H4 (cell line): ENCODE measurements at regions not wholly inside any gene's neighbourhood (a gene's known extent, or its start where the extent isn't known, plus 50 kb on each side); places are given as distances from the start of the nearest gene placed in this dataset.
"Not testable (repeated sequence)": the region's sequence is repeated elsewhere in the genome, so short reads cannot be mapped to it uniquely, and the experiment has no call there.

Experiments
- DNase-seq: peaks from one replicate; pipeline ENCODE4 v3.0.0-alpha.2; 2015; ENCODE audit warnings: low spot score

- DNase-seq = peak; percentile 18
These were observed 1242.0 kb upstream of the ACVR2A start for GRCh38 chr2:146602856-146603255.

- no peak for DNase-seq
These were observed 1242.4 kb upstream of the ACVR2A start for GRCh38 chr2:146602383-146602782.

GRCh38 chr2:146598791-146599190 is 1246.0 kb upstream of the ACVR2A start:
- no peak for DNase-seq

- DNase-seq = no peak
These were observed 1247.5 kb upstream of the ACVR2A start for GRCh38 chr2:146597291-146597690.

- DNase-seq = no peak
These were observed 1252.9 kb upstream of the ACVR2A start for GRCh38 chr2:146591908-146592307.

- no peak for DNase-seq
These were observed 1257.5 kb upstream of the ACVR2A start for GRCh38 chr2:146587291-146587713.

- no peak for DNase-seq
These were observed 1260.5 kb upstream of the ACVR2A start for GRCh38 chr2:146584316-146584715.

GRCh38 chr2:146579147-146579930 is 1265.5 kb upstream of the ACVR2A start:
- peak; percentile 12 for DNase-seq

- DNase-seq = no peak
These were observed 1268.3 kb upstream of the ACVR2A start for GRCh38 chr2:146576339-146577111.

- DNase-seq = no peak
These were observed 1272.2 kb upstream of the ACVR2A start for GRCh38 chr2:146572598-146572997.

GRCh38 chr2:146561996-146562395 is 1282.8 kb upstream of the ACVR2A start:
- no peak for DNase-seq

- DNase-seq = no peak
These were observed 1297.6 kb upstream of the ACVR2A start for GRCh38 chr2:146547236-146547635.

GRCh38 chr2:146544701-146545100 is 1300.1 kb upstream of the ACVR2A start:
- no peak for DNase-seq

- no peak for DNase-seq
These were observed 1302.9 kb upstream of the ACVR2A start for GRCh38 chr2:146541896-146542295.

GRCh38 chr2:146540271-146540932 is 1304.4 kb upstream of the ACVR2A start:
- DNase-seq = no peak

- not testable (repeated sequence) for DNase-seq
These were observed 1305.1 kb upstream of the ACVR2A start for GRCh38 chr2:146539739-146540138.

GRCh38 chr2:146537477-146537876 is 1307.4 kb upstream of the ACVR2A start:
- no peak for DNase-seq

- no peak for DNase-seq
These were observed 1312.2 kb upstream of the ACVR2A start for GRCh38 chr2:146532509-146533147.

GRCh38 chr2:146532009-146532408 is 1312.8 kb upstream of the ACVR2A start:
- DNase-seq = no peak

GRCh38 chr2:146530886-146531285 is 1313.9 kb upstream of the ACVR2A start:
- no peak for DNase-seq

- no peak for DNase-seq
These were observed 1317.7 kb upstream of the ACVR2A start for GRCh38 chr2:146527166-146527565.

- DNase-seq = peak; percentile 7
These were observed 1321.6 kb upstream of the ACVR2A start for GRCh38 chr2:146523196-146523595.
